Smooth muscle cell (in vitro differentiated cells): ENCODE measurements at regions not wholly inside any gene's neighbourhood (a gene's known extent, or its start where the extent isn't known, plus 50 kb on each side); places are given as distances from the start of the nearest gene placed in this dataset.

Source experiments
- DNase-seq: peaks from one replicate; lab custom pipeline; 2025; ENCODE audit not compliant: unreplicated experiment; lab: John Stamatoyannopoulos, UW
- H2AFZ ChIP-seq: fragments of 200-600 bp; sonication (generic); 2 replicates; pipeline ENCODE4 v1.6.0; 2016; ENCODE audit warnings: antibody characterized with exemption, low read depth, mild to moderate bottlenecking
- H3F3A ChIP-seq: fragments of 200-600 bp; sonication (generic); 2 replicates; pipeline ENCODE4 v1.6.0; 2017; ENCODE audit warnings: antibody characterized with exemption, low read depth
- H3K27ac ChIP-seq: fragments of 200-600 bp; sonication (generic); 2 replicates; pipeline ENCODE4 v1.5.1; 2016; ENCODE audit warnings: low read depth, mild to moderate bottlenecking
- H3K27me3 ChIP-seq: fragments of 200-600 bp; sonication (generic); 2 replicates; pipeline ENCODE4 v1.6.1; 2016; ENCODE audit warnings: low read depth, mild to moderate bottlenecking
- H3K36me3 ChIP-seq: fragments of 200-600 bp; sonication (generic); 2 replicates; pipeline ENCODE4 v1.5.1; 2016; ENCODE audit warnings: low read depth
- H3K4me1 ChIP-seq: fragments of 200-600 bp; sonication (generic); 2 replicates; pipeline ENCODE4 v1.5.1; 2016; ENCODE audit warnings: low read depth
- H3K4me2 ChIP-seq: fragments of 200-600 bp; sonication (generic); 2 replicates; pipeline ENCODE4 v1.6.0; 2016; ENCODE audit warnings: mild to moderate bottlenecking
- H3K4me3 ChIP-seq: fragments of 200-600 bp; sonication (generic); 2 replicates; pipeline ENCODE4 v1.5.1; 2016; ENCODE audit warnings: mild to moderate bottlenecking
- H3K79me2 ChIP-seq: fragments of 200-600 bp; sonication (generic); 2 replicates; pipeline ENCODE4 v1.6.0; 2016; ENCODE audit warnings: low read depth, mild to moderate bottlenecking
- H3K9ac ChIP-seq: fragments of 200-600 bp; sonication (generic); 2 replicates; pipeline ENCODE4 v1.6.0; 2016; ENCODE audit warnings: low read depth
- H3K9me3 ChIP-seq: fragments of 200-600 bp; sonication (generic); replicated peaks from 2 replicates; pipeline ENCODE4 v1.5.1; 2016; ENCODE audit warnings: low read depth
- H4K20me1 ChIP-seq: fragments of 200-600 bp; sonication (generic); 2 replicates; pipeline ENCODE4 v1.6.0; 2016; ENCODE audit warnings: low read depth
- CTCF ChIP-seq: fragments of 200-600 bp; sonication (generic); IDR thresholded peaks from 2 replicates; pipeline ENCODE4 v1.5.1; 2017; ENCODE audit warnings: borderline replicate concordance, mild to moderate bottlenecking, antibody characterized with exemption; ENCODE audit not compliant: insufficient read depth, poor library complexity, severe bottlenecking
- WGBS: methylation state at CpG from one replicate; pipeline ENCODE4 v1.1.7; 2016; ENCODE audit warnings: low lambda C conversion rate; 5-methylcytosine and 5-hydroxymethylcytosine counted together

DNA sequence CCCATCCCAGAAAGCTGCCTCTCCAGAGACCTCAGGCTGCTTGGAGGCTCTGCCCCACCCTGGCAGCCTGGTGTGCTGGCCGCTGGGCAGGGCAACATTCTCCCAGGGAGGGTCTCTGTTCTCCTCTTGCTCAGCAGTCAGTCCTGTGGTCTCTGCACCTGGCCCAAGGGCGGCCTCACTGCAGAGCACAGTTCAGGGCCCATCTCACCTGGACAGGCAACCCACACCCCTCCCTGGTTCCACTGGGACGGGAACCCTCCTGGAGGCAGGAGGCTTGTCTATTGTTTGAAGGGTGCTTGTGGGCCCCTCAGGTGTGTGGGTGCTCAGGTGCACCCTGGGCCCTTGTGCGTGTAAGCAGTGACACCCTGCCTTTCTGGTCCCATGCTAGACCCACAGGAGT, 67.2 kb upstream of the OTOS start:
- Histone ChIP-seq H3K9ac (no peak overlapping the region), H3K27ac (no peak overlapping the region), H3K4me2 (no peak overlapping the region), H3K4me1 (peaks cover 10% of the 10 kb centered on the region), H3K79me2 (no peaks in the 10 kb centered on the region), H3K27me3 (no peaks in the 10 kb centered on the region), H4K20me1 (no peaks in the 10 kb centered on the region), H3K36me3 (no peaks in the 10 kb centered on the region), H3K4me3 (no peak overlapping the region), H2AFZ (no peak overlapping the region), H3F3A (no peaks in the 10 kb centered on the region), H3K9me3 (no peaks in the 10 kb centered on the region)
- WGBS, result 90% methylated on average over 4 of the region's 4 CpGs
- DNase-seq, result no peak
- no peak for TF ChIP-seq CTCF

- DNase-seq, result no peak
- Histone ChIP-seq H3K4me1 (peaks cover 10% of the 10 kb centered on the region), H3K9me3 (no peaks in the 10 kb centered on the region), H3K27me3 (no peaks in the 10 kb centered on the region), H3K79me2 (no peaks in the 10 kb centered on the region), H4K20me1 (no peaks in the 10 kb centered on the region), H2AFZ (no peak overlapping the region), H3K4me3 (no peak overlapping the region), H3K9ac (no peak overlapping the region), H3F3A (no peaks in the 10 kb centered on the region), H3K27ac (no peak overlapping the region), H3K4me2 (no peak overlapping the region), H3K36me3 (no peaks in the 10 kb centered on the region)
- 93% methylated on average over 2 of the region's 2 CpGs for WGBS
- no peak for TF ChIP-seq CTCF
These were observed 67.6 kb upstream of the OTOS start for GRCh38 chr2:240208096-240208495.

DNA sequence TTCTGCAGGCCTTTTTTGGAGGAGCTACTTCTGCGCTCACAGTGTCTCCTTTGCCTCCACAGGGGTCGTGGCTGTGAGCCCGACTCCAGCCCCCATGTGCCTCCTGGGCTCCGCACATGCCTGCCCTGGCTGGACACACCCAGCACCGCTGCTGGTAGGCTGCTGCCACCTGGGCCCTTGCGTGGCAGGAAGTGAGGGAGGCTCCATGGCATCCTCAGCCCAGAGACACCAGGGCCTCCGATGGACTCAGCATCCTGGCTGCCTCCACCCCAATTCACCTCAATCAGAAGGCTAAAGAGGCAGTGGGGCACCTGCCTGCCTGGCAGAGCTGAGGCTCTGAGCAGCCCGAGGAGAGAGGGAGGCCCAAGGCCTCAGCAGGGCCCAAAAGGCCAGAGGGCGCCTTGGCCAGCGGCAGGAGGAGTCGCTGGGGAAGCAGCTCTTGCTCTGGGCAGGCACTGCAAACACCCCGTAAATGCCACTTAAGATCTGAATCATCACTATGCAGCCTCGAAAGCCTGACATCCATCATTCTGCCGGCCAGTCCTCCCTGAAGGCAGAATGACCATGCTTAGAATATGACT, 68.3 kb upstream of the OTOS start:
- no peak overlapping the region for H3K4me3 ChIP-seq
- no peaks in the 10 kb centered on the region for H3K27me3 ChIP-seq
- H3K4me1 ChIP-seq, result peaks cover 6% of the 10 kb centered on the region
- H3K79me2 ChIP-seq, result no peaks in the 10 kb centered on the region
- TF ChIP-seq CTCF, result no peak
- H3F3A ChIP-seq, result no peaks in the 10 kb centered on the region
- no peak overlapping the region for H2AFZ ChIP-seq
- no peak overlapping the region for H3K4me2 ChIP-seq
- no peak for DNase-seq
- WGBS, result 59% methylated on average over 14 of the region's 14 CpGs
- no peaks in the 10 kb centered on the region for H3K36me3 ChIP-seq
- no peak overlapping the region for H3K27ac ChIP-seq
- H3K9ac ChIP-seq, result no peak overlapping the region
- no peaks in the 10 kb centered on the region for H4K20me1 ChIP-seq
- no peaks in the 10 kb centered on the region for H3K9me3 ChIP-seq

GRCh38 chr2:240209493-240209892, 69.0 kb upstream of the OTOS start:
- no peaks in the 10 kb centered on the region for H3K9me3 ChIP-seq
- no peaks in the 10 kb centered on the region for H3K79me2 ChIP-seq
- H2AFZ ChIP-seq, result no peak overlapping the region
- no peak overlapping the region for H3K9ac ChIP-seq
- no peak overlapping the region for H3K4me3 ChIP-seq
- WGBS, result 90% methylated on average over 9 of the region's 9 CpGs
- peaks cover 6% of the 10 kb centered on the region for H3K4me1 ChIP-seq
- H3F3A ChIP-seq, result no peaks in the 10 kb centered on the region
- no peaks in the 10 kb centered on the region for H3K27me3 ChIP-seq
- no peaks in the 10 kb centered on the region for H3K36me3 ChIP-seq
- no peak for DNase-seq
- no peak for TF ChIP-seq CTCF
- no peak overlapping the region for H3K4me2 ChIP-seq
- H3K27ac ChIP-seq, result no peak overlapping the region
- no peaks in the 10 kb centered on the region for H4K20me1 ChIP-seq
